ENCODE measurements at regions not wholly inside any gene's neighbourhood (a gene's known extent, or its start where the extent isn't known, plus 50 kb on each side); places are given as distances from the start of the nearest gene placed in this dataset.

DNA sequence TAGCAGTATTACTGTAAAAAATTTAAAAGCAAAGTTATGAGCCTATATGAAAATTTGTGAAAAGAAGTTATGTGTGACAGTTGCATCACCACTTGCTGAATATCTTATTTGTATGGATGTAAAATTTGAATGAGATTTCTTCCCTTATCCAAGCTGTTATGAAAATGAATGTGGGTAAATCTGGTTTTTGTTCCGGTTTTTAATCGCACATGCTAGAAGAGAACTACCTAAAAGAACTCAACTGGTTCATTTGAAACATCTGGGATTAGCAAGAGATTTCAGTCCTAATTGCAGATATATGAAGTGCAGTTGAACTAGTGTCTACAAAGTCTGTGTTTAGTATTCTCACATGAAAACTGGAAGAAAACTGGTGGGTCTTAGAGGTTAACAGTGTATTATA, 467.1 kb upstream of the SPHKAP start:
- DNase-seq, result no peak

DNA sequence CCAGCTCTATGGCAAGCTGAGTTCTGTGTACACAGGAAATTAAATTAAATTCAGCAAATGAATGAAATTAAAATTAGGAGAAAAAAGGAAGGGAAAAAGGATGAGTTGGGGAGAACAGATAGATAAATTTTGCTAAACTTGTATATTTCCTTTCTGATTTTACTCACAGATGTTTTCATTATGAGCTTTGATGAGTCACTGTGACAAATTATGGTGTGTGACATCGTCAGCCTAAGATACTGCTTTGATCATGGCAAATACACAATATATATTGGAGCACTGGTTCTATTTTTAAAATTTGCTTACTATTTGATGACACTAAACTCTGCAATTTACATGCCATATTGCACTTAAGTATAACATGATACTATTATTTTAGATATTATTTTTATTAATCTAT, 464.6 kb upstream of the SPHKAP start:
- DNase-seq, result no peak

- DNase-seq, result no peak
Measured at GRCh38 chr2:228644199-228644598, 462.7 kb upstream of the SPHKAP start.

GRCh38 chr2:228642861-228643260, 461.4 kb upstream of the SPHKAP start:
- DNase-seq, result no peak

GRCh38 chr2:228630786-228631185, 449.3 kb upstream of the SPHKAP start:
- no peak for DNase-seq

DNA sequence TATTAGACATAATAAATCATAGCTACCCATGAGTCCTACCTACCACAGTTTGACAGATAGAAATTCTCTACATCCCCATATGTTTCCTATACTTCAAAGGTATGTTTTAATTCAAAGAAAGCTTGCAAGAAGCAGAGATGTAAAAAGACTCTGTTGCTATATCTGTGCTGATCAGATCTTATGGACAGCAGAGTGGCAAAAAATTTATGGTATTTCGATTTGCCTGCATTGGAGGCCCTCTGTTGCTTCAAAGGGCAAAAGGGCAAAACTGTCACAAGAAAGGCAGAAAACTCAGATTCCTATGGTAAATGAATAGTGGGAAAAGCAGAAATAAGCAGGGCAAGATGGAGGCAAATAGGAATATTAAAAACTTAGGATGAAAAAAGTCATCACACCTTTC, 447.8 kb upstream of the SPHKAP start:
- DNase-seq, result no peak

GRCh38 chr2:228628682-228629081, 447.2 kb upstream of the SPHKAP start:
- no peak for DNase-seq

DNA sequence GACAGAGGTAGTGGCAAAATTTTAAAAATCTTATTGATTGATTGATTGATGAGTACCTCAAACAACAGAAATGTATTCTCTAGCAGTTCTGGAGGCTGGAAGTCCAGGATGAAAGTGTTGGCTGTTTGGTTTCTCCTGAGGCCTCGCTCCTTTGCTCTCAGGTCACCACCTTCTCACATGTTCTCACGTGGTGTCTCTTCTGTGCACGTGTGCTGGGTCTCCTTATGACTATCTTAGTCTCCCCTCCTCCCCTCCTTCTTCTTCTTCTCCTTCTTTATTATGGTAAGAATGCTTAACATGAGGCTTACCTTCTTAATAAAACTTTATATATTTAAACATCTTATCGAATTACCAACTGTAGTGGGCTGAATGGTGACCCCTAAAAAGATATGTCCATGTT, 446.0 kb upstream of the SPHKAP start:
- no peak for DNase-seq

DNA sequence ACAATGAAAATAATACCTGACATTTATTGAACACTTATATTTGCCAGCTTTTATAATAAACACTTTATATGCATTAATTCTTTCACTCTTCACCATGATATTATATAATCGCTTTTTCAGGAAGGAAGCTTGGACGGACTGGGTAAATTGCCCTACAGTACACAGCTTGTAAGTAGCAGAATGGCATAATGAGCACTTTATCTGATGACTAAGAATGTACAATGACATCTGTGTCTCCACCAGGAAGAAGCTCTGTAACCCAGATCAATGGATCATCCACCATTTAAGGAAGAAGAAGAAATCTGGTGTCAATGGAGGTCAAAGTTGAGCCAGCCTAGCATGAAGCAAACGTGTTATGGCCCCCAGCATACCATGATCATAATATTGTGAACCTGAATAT, 444.0 kb upstream of the SPHKAP start:
- no peak for DNase-seq

GRCh38 chr2:228624733-228625132, 443.2 kb upstream of the SPHKAP start:
- no peak for DNase-seq

- no peak for DNase-seq
Measured at GRCh38 chr2:228615496-228615895, 434.0 kb upstream of the SPHKAP start.

DNA sequence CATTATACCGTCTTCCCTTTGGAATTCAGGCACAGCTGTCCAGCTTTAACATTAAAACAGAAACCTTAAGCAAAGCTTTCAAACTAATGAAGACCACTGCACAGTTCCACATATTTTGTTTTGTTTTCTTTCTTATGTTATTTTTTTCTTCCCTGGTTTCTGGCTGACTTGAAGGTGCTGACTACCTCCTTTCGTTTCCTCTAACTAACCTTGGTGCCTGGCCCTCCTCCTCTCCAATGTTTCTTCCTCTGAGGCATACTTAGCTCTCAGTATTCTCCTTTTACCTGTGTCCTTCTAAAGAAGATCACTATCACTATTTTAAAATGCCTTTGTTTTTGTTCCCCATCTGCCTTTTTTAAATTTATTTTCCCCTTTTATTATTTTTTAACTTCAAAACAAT, 433.3 kb upstream of the SPHKAP start:
- DNase-seq, result no peak

GRCh38 chr2:228613133-228613850, 431.8 kb upstream of the SPHKAP start:
- DNase-seq, result peak; percentile 13 to 46 (median 22)

- DNase-seq, result no peak
Measured at GRCh38 chr2:228611171-228611570, 429.7 kb upstream of the SPHKAP start.

- no peak for DNase-seq
Measured at GRCh38 chr2:228602288-228602687, 420.8 kb upstream of the SPHKAP start.

- no peak for DNase-seq
Measured at GRCh38 chr2:228600265-228600664, 418.8 kb upstream of the SPHKAP start.

DNA sequence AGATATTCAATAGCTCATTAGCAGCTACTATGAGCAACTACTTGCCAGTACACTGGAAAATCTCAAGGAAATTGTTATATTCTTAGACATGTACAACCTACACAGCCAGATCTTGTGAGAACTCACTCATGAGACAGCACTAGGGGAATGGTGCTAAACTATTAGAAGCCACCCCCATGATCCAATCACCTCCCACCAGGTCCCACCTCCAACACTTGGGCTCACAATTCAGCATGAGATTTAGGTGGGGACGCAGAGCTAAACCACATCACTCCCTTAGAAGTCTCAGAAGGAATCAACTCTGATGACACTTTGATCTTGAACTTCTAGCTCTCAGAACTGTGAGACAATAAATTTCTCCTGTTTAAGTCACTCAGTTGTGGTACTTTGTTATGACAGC, 418.3 kb upstream of the SPHKAP start:
- no peak for DNase-seq

DNA sequence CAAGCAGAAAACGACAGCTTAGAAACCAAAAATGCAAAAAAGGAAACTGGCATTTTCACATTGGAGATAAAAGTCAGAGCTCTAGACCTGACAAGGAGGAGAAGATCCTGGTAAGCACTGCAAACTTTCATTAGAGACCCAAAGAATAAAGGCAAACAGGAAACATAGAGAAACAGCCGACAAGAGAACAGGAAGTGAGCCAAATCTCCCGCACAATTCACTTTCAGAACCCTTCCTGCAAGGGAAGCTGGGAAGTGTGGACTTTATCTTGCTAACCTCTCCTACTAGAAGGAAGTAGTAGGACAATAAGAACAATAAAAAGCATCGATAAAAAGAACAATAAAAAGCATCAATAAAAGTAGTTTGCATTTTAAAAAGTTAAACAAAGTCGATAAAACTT, 417.8 kb upstream of the SPHKAP start:
- DNase-seq, result no peak

GRCh38 chr2:228597032-228597431, 415.5 kb upstream of the SPHKAP start:
- DNase-seq, result no peak

DNA sequence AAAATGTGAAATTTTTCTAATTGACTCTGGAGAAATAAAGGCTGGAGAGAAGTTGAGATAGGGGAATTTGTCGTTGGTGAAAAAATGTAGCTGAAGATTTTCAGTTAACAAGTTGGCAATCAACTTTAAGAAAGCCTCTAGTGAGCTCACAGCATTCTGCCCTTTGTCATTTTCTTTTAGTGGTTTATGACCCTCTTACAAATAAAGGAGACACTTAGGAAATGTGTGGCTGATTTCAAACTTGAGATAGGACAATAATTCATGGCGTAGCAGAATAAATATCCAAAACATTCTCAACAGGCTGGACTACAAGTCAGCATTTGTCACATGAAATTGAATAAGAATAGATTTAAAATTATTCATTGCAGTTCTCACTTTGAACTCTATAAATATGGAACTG, 412.5 kb upstream of the SPHKAP start:
- no peak for DNase-seq

DNA sequence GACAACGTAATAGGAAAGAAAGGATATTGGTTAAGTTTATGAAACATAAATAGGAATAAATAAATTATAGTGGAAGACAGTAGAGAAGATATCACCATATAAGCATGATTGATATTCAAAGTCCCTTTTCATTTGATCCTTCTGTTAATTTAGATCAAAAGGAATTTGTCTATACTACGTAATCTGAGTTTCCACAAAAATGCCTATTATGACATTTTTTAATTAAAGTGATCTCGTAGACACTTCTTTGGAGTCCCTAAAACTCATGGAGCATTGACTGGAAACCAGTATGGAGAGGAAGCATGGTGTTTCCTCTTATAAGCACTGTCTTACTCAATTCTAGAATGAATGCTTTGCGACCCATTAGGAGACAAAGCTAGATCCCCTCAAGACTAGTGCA, 411.4 kb upstream of the SPHKAP start:
- DNase-seq, result no peak

GRCh38 chr2:228590681-228591080, 409.2 kb upstream of the SPHKAP start:
- DNase-seq, result no peak

GRCh38 chr2:228589115-228589514, 407.6 kb upstream of the SPHKAP start:
- DNase-seq, result no peak

GRCh38 chr2:228581731-228582130, 400.2 kb upstream of the SPHKAP start:
- no peak for DNase-seq

GRCh38 chr2:228575897-228576296, 394.4 kb upstream of the SPHKAP start:
- DNase-seq, result no peak
